H9 (cell line): ENCODE measurements at regions not wholly inside any gene's neighbourhood (a gene's known extent, or its start where the extent isn't known, plus 50 kb on each side); places are given as distances from the start of the nearest gene placed in this dataset.

Source experiments
- DNase-seq: peaks from one replicate; pipeline ENCODE4 v3.0.0-alpha.2; 2017
- H2AFZ ChIP-seq: one replicate; pipeline ENCODE4 v1.6.1; 2013; ENCODE audit warnings: mild to moderate bottlenecking, low read length, control low read depth, moderate library complexity
- H2AK5ac ChIP-seq: 2 replicates; pipeline ENCODE4 v1.6.1; 2013; ENCODE audit warnings: low read length, control low read depth, mixed read lengths; ENCODE audit not compliant: insufficient read length
- H2BK120ac ChIP-seq: one replicate; pipeline ENCODE4 v1.6.1; 2013; ENCODE audit warnings: low read depth, mild to moderate bottlenecking, low read length, control low read depth, inconsistent platforms; ENCODE audit not compliant: poor library complexity, severe bottlenecking
- H2BK12ac ChIP-seq: 2 replicates; pipeline ENCODE4 v1.6.1; 2013; ENCODE audit warnings: low read length, control low read depth, mixed read lengths, low read depth; ENCODE audit not compliant: insufficient read length
- H2BK15ac ChIP-seq: 2 replicates; pipeline ENCODE4 v1.6.1; 2013; ENCODE audit warnings: low read depth, low read length, control low read depth
- H2BK20ac ChIP-seq: one replicate; pipeline ENCODE4 v1.6.1; 2013; ENCODE audit warnings: low read depth, mild to moderate bottlenecking, low read length, control low read depth, inconsistent platforms; ENCODE audit not compliant: poor library complexity, severe bottlenecking
- H2BK5ac ChIP-seq: 2 replicates; pipeline ENCODE4 v1.6.1; 2013; ENCODE audit warnings: low read length, control low read depth, mixed read lengths; ENCODE audit not compliant: insufficient read length
- H3K14ac ChIP-seq: 2 replicates; pipeline ENCODE4 v1.6.1; 2013; ENCODE audit warnings: low read length, control low read depth; ENCODE audit not compliant: insufficient read depth
- H3K18ac ChIP-seq: 2 replicates; pipeline ENCODE4 v1.6.1; 2013; ENCODE audit warnings: low read depth, mild to moderate bottlenecking, mixed read lengths, low read length, control low read depth; ENCODE audit not compliant: insufficient read length
- H3K23ac ChIP-seq: 2 replicates; pipeline ENCODE4 v1.6.1; 2013; ENCODE audit warnings: low read length, control low read depth, mixed read lengths, low read depth; ENCODE audit not compliant: insufficient read length
- H3K23me2 ChIP-seq: 2 replicates; pipeline ENCODE4 v1.6.1; 2013; ENCODE audit warnings: low read depth, mild to moderate bottlenecking, mixed read lengths, low read length, control low read depth; ENCODE audit not compliant: insufficient read length, poor library complexity, severe bottlenecking
- H3K27ac ChIP-seq: 2 replicates; pipeline ENCODE4 v1.5.1; 2013; ENCODE audit warnings: low read length, control low read depth, mixed read lengths, low read depth; ENCODE audit not compliant: insufficient read length
- H3K27me3 ChIP-seq: 2 replicates; pipeline ENCODE4 v1.6.1; 2013; ENCODE audit warnings: low read length, control low read depth, inconsistent platforms; ENCODE audit not compliant: insufficient read depth
- H3K4ac ChIP-seq: 2 replicates; pipeline ENCODE4 v1.6.1; 2013; ENCODE audit warnings: low read depth, mild to moderate bottlenecking, control low read depth, inconsistent platforms, low read length, moderate library complexity
- H3K4me1 ChIP-seq: 2 replicates; pipeline ENCODE4 v1.6.1; 2013; ENCODE audit warnings: low read length, control low read depth, inconsistent platforms; ENCODE audit not compliant: insufficient read depth
- H3K4me2 ChIP-seq: 2 replicates; pipeline ENCODE4 v1.6.1; 2013; ENCODE audit warnings: low read length, control low read depth, mixed read lengths; ENCODE audit not compliant: insufficient read length, insufficient read depth
- H3K56ac ChIP-seq: 2 replicates; pipeline ENCODE4 v1.6.1; 2013; ENCODE audit warnings: low read depth, mild to moderate bottlenecking, mixed read lengths, low read length, control low read depth; ENCODE audit not compliant: insufficient read length
- H3K79me1 ChIP-seq: 2 replicates; pipeline ENCODE4 v1.6.1; 2013; ENCODE audit warnings: low read depth, mild to moderate bottlenecking, moderate library complexity, low read length, control low read depth, inconsistent platforms; ENCODE audit not compliant: insufficient read depth, poor library complexity, severe bottlenecking
- H3K79me2 ChIP-seq: 2 replicates; pipeline ENCODE4 v1.6.1; 2013; ENCODE audit warnings: low read length, control low read depth, inconsistent platforms; ENCODE audit not compliant: insufficient read depth
- H3K9ac ChIP-seq: 2 replicates; pipeline ENCODE4 v1.6.1; 2013; ENCODE audit warnings: low read length, control low read depth, mixed read lengths; ENCODE audit not compliant: insufficient read length; ENCODE audit errors: extremely low read depth
- H3K9me3 ChIP-seq: one replicate; pipeline ENCODE4 v1.6.1; 2013; ENCODE audit warnings: low read depth, low read length, inconsistent platforms; ENCODE audit not compliant: control insufficient read depth
- H3T11ph ChIP-seq: one replicate; pipeline ENCODE4 v1.6.1; 2013; ENCODE audit warnings: mild to moderate bottlenecking, low read length, control low read depth, inconsistent platforms
- H4K20me1 ChIP-seq: one replicate; pipeline ENCODE4 v1.6.1; 2013; ENCODE audit not compliant: control insufficient read depth, insufficient read length, insufficient read depth
- H4K5ac ChIP-seq: 2 replicates; pipeline ENCODE4 v1.6.1; 2013; ENCODE audit warnings: low read depth, mild to moderate bottlenecking, mixed read lengths, low read length, control low read depth; ENCODE audit not compliant: insufficient read length
- H4K8ac ChIP-seq: replicated peaks from 2 replicates; pipeline ENCODE4 v1.6.1; 2013; ENCODE audit warnings: low read length, control low read depth, mixed read lengths, low read depth; ENCODE audit not compliant: insufficient read length
- H4K91ac ChIP-seq: 2 replicates; pipeline ENCODE4 v1.6.1; 2013; ENCODE audit warnings: low read depth, mild to moderate bottlenecking, moderate library complexity, mixed read lengths, low read length, control low read depth; ENCODE audit not compliant: insufficient read length
- H3K27ac Mint-ChIP-seq, 3 experiments: 2 replicates in 2 of 3; 3 replicates in 1 of 3; pipeline ENCODE4 v1.8.0; 2020 to 2021; ENCODE audit warnings: mixed read lengths in 3 of 3, mild to moderate bottlenecking in 1 of 3, moderate library complexity in 1 of 3
- H3K27me3 Mint-ChIP-seq: 2 replicates; pipeline ENCODE4 v1.8.0; 2021; ENCODE audit warnings: low read depth, mild to moderate bottlenecking, moderate library complexity, mixed read lengths
- H3K36me3 Mint-ChIP-seq, 3 experiments: 2 replicates in 2 of 3; 3 replicates in 1 of 3; pipeline ENCODE4 v1.8.0; 2020 to 2021; ENCODE audit warnings: low read depth in 3 of 3, mixed read lengths in 3 of 3; ENCODE audit not compliant: insufficient read depth in 1 of 3
- H3K4me1 Mint-ChIP-seq, 2 experiments: 2 replicates each; pipeline ENCODE4 v1.8.0; 2020; ENCODE audit warnings: mixed read lengths in 2 of 2
- H3K4me3 Mint-ChIP-seq, 2 experiments: 2 replicates in 1 of 2; 3 replicates in 1 of 2; pipeline ENCODE4 v1.8.0; 2020 to 2021; ENCODE audit warnings: mild to moderate bottlenecking in 2 of 2, mixed read lengths in 2 of 2, moderate library complexity in 1 of 2
- H3K9me3 Mint-ChIP-seq, 2 experiments: 2 replicates in 1 of 2; 3 replicates in 1 of 2; pipeline ENCODE4 v1.8.0; 2020; ENCODE audit warnings: mild to moderate bottlenecking in 2 of 2, mixed read lengths in 2 of 2, moderate library complexity in 1 of 2
- CTCF ChIP-seq: fragments of 200-600 bp; sonication (generic); conservative IDR thresholded peaks from 3 replicates; pipeline ENCODE4 v1.8.0; 2021; ENCODE audit warnings: antibody characterized with exemption, mild to moderate bottlenecking
- WGBS: extraction: QIAGEN DNeasy Blood & Tissue Kit; methylation state at CpG from one replicate; pipeline ENCODE4 v1.1.7; 2013; ENCODE audit warnings: missing lambda C conversion rate, low lambda C conversion rate, mixed read lengths; ENCODE audit not compliant: insufficient read length; ENCODE audit errors: extremely low coverage; 5-methylcytosine and 5-hydroxymethylcytosine counted together

DNA sequence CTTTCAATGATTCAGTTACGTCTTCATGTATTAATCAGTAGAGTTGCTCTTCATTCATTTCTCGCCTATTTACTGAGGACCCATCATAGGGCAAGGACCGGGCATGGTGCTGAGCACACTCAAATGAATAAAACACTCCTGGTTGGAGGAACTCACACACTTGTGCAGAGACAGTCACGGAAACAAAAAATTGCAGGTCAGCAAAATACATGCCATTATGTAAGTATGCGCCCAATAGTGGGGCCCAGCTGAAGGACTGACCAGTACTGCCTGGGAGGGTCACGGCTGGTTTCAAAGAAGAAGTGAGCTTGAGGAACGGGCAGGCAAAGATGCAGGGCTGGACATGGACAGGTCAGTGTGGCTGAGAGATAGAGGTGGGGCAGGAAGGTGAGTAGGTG is 102.9 kb downstream of the DDX1 start:
- H3K23ac ChIP-seq = no peak overlapping the region
- H3K79me2 ChIP-seq = no peaks in the 10 kb centered on the region
- no peak overlapping the region for H2BK12ac ChIP-seq
- no peak overlapping the region for H3K9ac ChIP-seq
- peak overlapping the region; percentile 40 for H3K18ac ChIP-seq
- H3K36me3 Mint-ChIP-seq = no peaks in the 10 kb centered on the region
- H3K23me2 ChIP-seq = no peaks in the 10 kb centered on the region
- no peak for TF ChIP-seq CTCF
- H3K27me3 ChIP-seq = no peaks in the 10 kb centered on the region
- no peak overlapping the region for H2BK5ac ChIP-seq
- no peaks in the 10 kb centered on the region for H4K20me1 ChIP-seq
- H4K5ac ChIP-seq = no peak overlapping the region
- H3K27ac ChIP-seq = no peak overlapping the region
- no peak overlapping the region for H3K4ac ChIP-seq
- WGBS = no CpG with 5 or more reads among the region's 7 CpGs
- H3K27ac Mint-ChIP-seq = no peak overlapping the region; a peak in 1 of 7 replicates
- DNase-seq = no peak
- H3K79me1 ChIP-seq = no peaks in the 10 kb centered on the region
- H3K4me1 ChIP-seq = no peaks in the 10 kb centered on the region
- no peak overlapping the region for H3K56ac ChIP-seq
- no peak overlapping the region for H3K4me2 ChIP-seq
- H2AFZ ChIP-seq = no peak overlapping the region
- no peaks in the 10 kb centered on the region; the same call in 1 of the 2 replicates for H3K27me3 Mint-ChIP-seq
- peaks cover 0 to 4% of the 10 kb centered on the region in 2 experiments; a peak in 2 of 5 replicates for H3K9me3 Mint-ChIP-seq
- H3T11ph ChIP-seq = no peak overlapping the region
- no peaks in the 10 kb centered on the region for H3K9me3 ChIP-seq
- no peak overlapping the region for H4K91ac ChIP-seq
- H3K14ac ChIP-seq = no peak overlapping the region
- no peak overlapping the region for H4K8ac ChIP-seq
- H2BK120ac ChIP-seq = no peak overlapping the region
- H2BK15ac ChIP-seq = no peak overlapping the region
- peaks cover 0 to 10% of the 10 kb centered on the region in 2 experiments; a peak in 2 of 4 replicates for H3K4me1 Mint-ChIP-seq
- no peak overlapping the region for H3K4me3 Mint-ChIP-seq
- no peak overlapping the region for H2AK5ac ChIP-seq
- H2BK20ac ChIP-seq = no peak overlapping the region
